ENCODE measurements at regions not wholly inside any gene's neighbourhood (a gene's known extent, or its start where the extent isn't known, plus 50 kb on each side); places are given as distances from the start of the nearest gene placed in this dataset.
A peak's percentile ranks its signal among the peaks of the same experiment; 100 is the strongest.

GRCh38 chr2:219961947-219962498 is 334.6 kb downstream of the SLC4A3 start:
- DNase-seq = no peak

GRCh38 chr2:219962801-219963200 is 335.4 kb downstream of the SLC4A3 start:
- DNase-seq = no peak

- DNase-seq = no peak
Measured at GRCh38 chr2:219965287-219966194, 338.1 kb downstream of the SLC4A3 start.

GRCh38 chr2:219967247-219968245 is 340.1 kb downstream of the SLC4A3 start:
- no peak for DNase-seq

- DNase-seq = peak; percentile 45
Measured at GRCh38 chr2:219968685-219969345, 341.4 kb downstream of the SLC4A3 start.

GRCh38 chr2:219969508-219969907 is 342.1 kb downstream of the SLC4A3 start:
- DNase-seq = peak; percentile 89

GRCh38 chr2:219973136-219973535 is 345.7 kb downstream of the SLC4A3 start:
- DNase-seq = no peak

GRCh38 chr2:219976871-219977270 is 349.4 kb downstream of the SLC4A3 start:
- DNase-seq = no peak

- no peak for DNase-seq
Measured at GRCh38 chr2:219980638-219981037, 353.2 kb downstream of the SLC4A3 start.

GRCh38 chr2:219983836-219984235 is 356.4 kb downstream of the SLC4A3 start:
- DNase-seq = no peak

GRCh38 chr2:219985017-219985416 is 357.6 kb downstream of the SLC4A3 start:
- no peak for DNase-seq

GRCh38 chr2:219987830-219988229 is 360.4 kb downstream of the SLC4A3 start:
- peak; percentile 93 for DNase-seq

- no peak for DNase-seq
Measured at GRCh38 chr2:219989744-219990143, 362.3 kb downstream of the SLC4A3 start.

GRCh38 chr2:219991116-219991515 is 363.7 kb downstream of the SLC4A3 start:
- no peak for DNase-seq

- DNase-seq = no peak
Measured at GRCh38 chr2:219995399-219995798, 368.0 kb downstream of the SLC4A3 start.

- DNase-seq = no peak
Measured at GRCh38 chr2:219995991-219996765, 368.7 kb downstream of the SLC4A3 start.

- no peak for DNase-seq
Measured at GRCh38 chr2:219997341-219997851, 370.0 kb downstream of the SLC4A3 start.

GRCh38 chr2:219998107-219998506 is 370.7 kb downstream of the SLC4A3 start:
- no peak for DNase-seq

GRCh38 chr2:219998714-219999227 is 371.3 kb downstream of the SLC4A3 start:
- DNase-seq = no peak

GRCh38 chr2:220000080-220000479 is 372.6 kb downstream of the SLC4A3 start:
- no peak for DNase-seq

- DNase-seq = no peak
Measured at GRCh38 chr2:220000586-220000985, 373.2 kb downstream of the SLC4A3 start.

All from HCEC 1CT (cell line).